ENCODE measurements at regions not wholly inside any gene's neighbourhood (a gene's known extent, or its start where the extent isn't known, plus 50 kb on each side); places are given as distances from the start of the nearest gene placed in this dataset.

- no peak for TF ChIP-seq REST (IDR thresholded peaks at IDR 0.05; ENCODE audit: insufficient read depth in 1 of 2, low read depth in 2 of 2, low read length in 2 of 2)
- TF ChIP-seq POLR2AphosphoS5 (IDR thresholded peaks at IDR 0.05; ENCODE audit: low read depth, low read length): no peak
- TF ChIP-seq FOXP2 (optimal IDR thresholded peaks at IDR 0.05; ENCODE audit: borderline replicate concordance, extremely low read depth, extremely low read length, insufficient read depth): no peak
- TF ChIP-seq SIN3A (IDR thresholded peaks at IDR 0.05; ENCODE audit: borderline replicate concordance, insufficient read depth, low read length): no peak
- no peak for TF ChIP-seq TAF1 (IDR thresholded peaks at IDR 0.05; ENCODE audit: borderline replicate concordance, insufficient read depth, low read length)
Measured at GRCh38 chr6:119544325-119545175, 195.0 kb upstream of the MAN1A1 start.

GRCh38 chr6:119543332-119543731 is 193.8 kb upstream of the MAN1A1 start:
- TF ChIP-seq TAF1 (IDR thresholded peaks at IDR 0.05; ENCODE audit: borderline replicate concordance, insufficient read depth, low read length) (no peak), REST (IDR thresholded peaks at IDR 0.05; ENCODE audit: insufficient read depth in 1 of 2, low read depth in 2 of 2, low read length in 2 of 2) (no peak), POLR2AphosphoS5 (IDR thresholded peaks at IDR 0.05; ENCODE audit: low read depth, low read length) (no peak), FOXP2 (optimal IDR thresholded peaks at IDR 0.05; ENCODE audit: borderline replicate concordance, extremely low read depth, extremely low read length, insufficient read depth) (no peak), SIN3A (IDR thresholded peaks at IDR 0.05; ENCODE audit: borderline replicate concordance, insufficient read depth, low read length) (no peak)

GRCh38 chr6:119542037-119542436 is 192.5 kb upstream of the MAN1A1 start:
- TF ChIP-seq SIN3A (IDR thresholded peaks at IDR 0.05; ENCODE audit: borderline replicate concordance, insufficient read depth, low read length) (no peak), FOXP2 (optimal IDR thresholded peaks at IDR 0.05; ENCODE audit: borderline replicate concordance, extremely low read depth, extremely low read length, insufficient read depth) (no peak), POLR2AphosphoS5 (IDR thresholded peaks at IDR 0.05; ENCODE audit: low read depth, low read length) (no peak), REST (IDR thresholded peaks at IDR 0.05; ENCODE audit: insufficient read depth in 1 of 2, low read depth in 2 of 2, low read length in 2 of 2) (no peak), TAF1 (IDR thresholded peaks at IDR 0.05; ENCODE audit: borderline replicate concordance, insufficient read depth, low read length) (no peak)

- TF ChIP-seq TAF1 (IDR thresholded peaks at IDR 0.05; ENCODE audit: borderline replicate concordance, insufficient read depth, low read length) (no peak), REST (IDR thresholded peaks at IDR 0.05; ENCODE audit: insufficient read depth in 1 of 2, low read depth in 2 of 2, low read length in 2 of 2) (no peak), FOXP2 (optimal IDR thresholded peaks at IDR 0.05; ENCODE audit: borderline replicate concordance, extremely low read depth, extremely low read length, insufficient read depth) (no peak), POLR2AphosphoS5 (IDR thresholded peaks at IDR 0.05; ENCODE audit: low read depth, low read length) (no peak), SIN3A (IDR thresholded peaks at IDR 0.05; ENCODE audit: borderline replicate concordance, insufficient read depth, low read length) (no peak)
Measured at GRCh38 chr6:119541132-119541905, 191.8 kb upstream of the MAN1A1 start.

All from PFSK-1 (cell line).